Omental fat pad (tissue), 3 donors: ENCODE measurements at regions not wholly inside any gene's neighbourhood (a gene's known extent, or its start where the extent isn't known, plus 50 kb on each side); places are given as distances from the start of the nearest gene placed in this dataset.

Source experiments
- ATAC-seq: fragments of 150-250 bp; one replicate; pipeline ENCODE4 v1.9.1; 2016; ENCODE audit warnings: mild to moderate bottlenecking, moderate library complexity; ENCODE audit not compliant: low FRiP score
- DNase-seq: peaks from one replicate; pipeline ENCODE4 v3.0.0-alpha.2; 2019; ENCODE audit warnings: low spot score
- TF ChIP-seq, protein P1 (sequence below), 3 donors: fragments of 450-650 bp; IDR thresholded peaks; one replicate each; pipeline ENCODE4 v1.5.1; 2016 to 2017; ENCODE audit warnings: antibody characterized with exemption in 3 of 3, mild to moderate bottlenecking in 3 of 3, moderate library complexity in 2 of 3

GRCh38 chr18:79625924-79626561 lies 53.6 kb upstream of the CTDP1 start:
- ATAC-seq: no peak
- TF ChIP-seq, protein P1, sequence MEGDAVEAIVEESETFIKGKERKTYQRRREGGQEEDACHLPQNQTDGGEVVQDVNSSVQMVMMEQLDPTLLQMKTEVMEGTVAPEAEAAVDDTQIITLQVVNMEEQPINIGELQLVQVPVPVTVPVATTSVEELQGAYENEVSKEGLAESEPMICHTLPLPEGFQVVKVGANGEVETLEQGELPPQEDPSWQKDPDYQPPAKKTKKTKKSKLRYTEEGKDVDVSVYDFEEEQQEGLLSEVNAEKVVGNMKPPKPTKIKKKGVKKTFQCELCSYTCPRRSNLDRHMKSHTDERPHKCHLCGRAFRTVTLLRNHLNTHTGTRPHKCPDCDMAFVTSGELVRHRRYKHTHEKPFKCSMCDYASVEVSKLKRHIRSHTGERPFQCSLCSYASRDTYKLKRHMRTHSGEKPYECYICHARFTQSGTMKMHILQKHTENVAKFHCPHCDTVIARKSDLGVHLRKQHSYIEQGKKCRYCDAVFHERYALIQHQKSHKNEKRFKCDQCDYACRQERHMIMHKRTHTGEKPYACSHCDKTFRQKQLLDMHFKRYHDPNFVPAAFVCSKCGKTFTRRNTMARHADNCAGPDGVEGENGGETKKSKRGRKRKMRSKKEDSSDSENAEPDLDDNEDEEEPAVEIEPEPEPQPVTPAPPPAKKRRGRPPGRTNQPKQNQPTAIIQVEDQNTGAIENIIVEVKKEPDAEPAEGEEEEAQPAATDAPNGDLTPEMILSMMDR (IDR thresholded peaks at IDR 0.05): no peak

GRCh38 chr18:79626905-79627749 lies 52.5 kb upstream of the CTDP1 start:
- DNase-seq: no peak
- ATAC-seq: no peak
- TF ChIP-seq, protein P1 (IDR thresholded peaks at IDR 0.05): no peak

More at GRCh38 chr18:79625924-79626561, 53.6 kb upstream of the CTDP1 start:
- DNase-seq: no peak

GRCh38 chr18:79627750-79628294 lies 51.8 kb upstream of the CTDP1 start:
- no peak for DNase-seq
- TF ChIP-seq, protein P1 (IDR thresholded peaks at IDR 0.05): no peak
- no peak for ATAC-seq

- TF ChIP-seq, protein P1 (IDR thresholded peaks at IDR 0.05): no peak
- DNase-seq (peak; percentile 3), ATAC-seq (no peak)
Observed at GRCh38 chr18:79628416-79629248, 51.0 kb upstream of the CTDP1 start.

DNA sequence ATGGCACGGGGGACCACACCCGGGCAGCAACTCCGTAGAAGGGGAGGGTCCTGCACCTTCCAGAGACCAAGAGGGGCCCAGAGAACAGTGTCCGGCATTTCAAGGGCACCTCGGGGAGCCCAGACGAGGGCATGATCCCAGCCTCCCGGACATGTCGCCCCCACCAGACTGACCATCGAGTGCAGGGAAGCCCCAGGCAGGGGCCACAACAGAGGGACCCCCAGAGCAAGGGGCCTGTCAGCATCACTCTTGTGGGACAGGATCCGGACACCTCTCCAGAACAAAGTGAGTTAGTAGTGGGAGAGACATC lies 50.4 kb upstream of the CTDP1 start:
- TF ChIP-seq, protein P1 (IDR thresholded peaks at IDR 0.05): no peak
- no peak for ATAC-seq
- peak; percentile 4 for DNase-seq

- TF ChIP-seq, protein P1 (IDR thresholded peaks at IDR 0.05): no peak
- peak; percentile 11 for DNase-seq
- no peak for ATAC-seq
Observed at GRCh38 chr18:79629606-79630005, 50.0 kb upstream of the CTDP1 start.
